ENCODE measurements at regions not wholly inside any gene's neighbourhood (a gene's known extent, or its start where the extent isn't known, plus 50 kb on each side); places are given as distances from the start of the nearest gene placed in this dataset.

DNA sequence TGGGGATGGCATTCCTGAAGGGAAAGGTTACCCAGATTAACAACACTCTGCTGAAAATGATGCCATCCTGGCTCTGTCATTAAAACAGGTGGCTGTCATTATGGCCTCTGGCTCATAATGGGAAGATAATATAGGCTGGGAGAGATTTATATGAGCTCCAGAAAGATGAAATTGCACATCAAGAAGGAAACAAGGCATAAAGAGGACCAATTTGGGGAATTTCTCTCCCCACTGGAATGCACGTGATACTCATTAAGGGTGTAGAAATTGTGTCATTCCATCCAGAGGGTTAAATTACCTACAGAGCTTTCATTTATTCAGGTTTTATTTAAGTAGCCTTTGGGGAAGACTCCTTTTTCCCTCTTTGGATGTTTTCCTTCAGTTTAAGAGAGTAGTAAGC is 71.6 kb upstream of the CELF2 start:
- TF ChIP-seq, protein P1, sequence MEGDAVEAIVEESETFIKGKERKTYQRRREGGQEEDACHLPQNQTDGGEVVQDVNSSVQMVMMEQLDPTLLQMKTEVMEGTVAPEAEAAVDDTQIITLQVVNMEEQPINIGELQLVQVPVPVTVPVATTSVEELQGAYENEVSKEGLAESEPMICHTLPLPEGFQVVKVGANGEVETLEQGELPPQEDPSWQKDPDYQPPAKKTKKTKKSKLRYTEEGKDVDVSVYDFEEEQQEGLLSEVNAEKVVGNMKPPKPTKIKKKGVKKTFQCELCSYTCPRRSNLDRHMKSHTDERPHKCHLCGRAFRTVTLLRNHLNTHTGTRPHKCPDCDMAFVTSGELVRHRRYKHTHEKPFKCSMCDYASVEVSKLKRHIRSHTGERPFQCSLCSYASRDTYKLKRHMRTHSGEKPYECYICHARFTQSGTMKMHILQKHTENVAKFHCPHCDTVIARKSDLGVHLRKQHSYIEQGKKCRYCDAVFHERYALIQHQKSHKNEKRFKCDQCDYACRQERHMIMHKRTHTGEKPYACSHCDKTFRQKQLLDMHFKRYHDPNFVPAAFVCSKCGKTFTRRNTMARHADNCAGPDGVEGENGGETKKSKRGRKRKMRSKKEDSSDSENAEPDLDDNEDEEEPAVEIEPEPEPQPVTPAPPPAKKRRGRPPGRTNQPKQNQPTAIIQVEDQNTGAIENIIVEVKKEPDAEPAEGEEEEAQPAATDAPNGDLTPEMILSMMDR (IDR thresholded peaks at IDR 0.05): no peak
- no peak for TF ChIP-seq POLR2A (IDR thresholded peaks at IDR 0.05)
